HFF-Myc (cell line): ENCODE measurements at regions not wholly inside any gene's neighbourhood (a gene's known extent, or its start where the extent isn't known, plus 50 kb on each side); places are given as distances from the start of the nearest gene placed in this dataset.

Experiments
- DNase-seq: peaks from one replicate; pipeline ENCODE4 v3.0.0-alpha.2; 2011; ENCODE audit warnings: low read depth; ENCODE audit errors: extremely low read depth
- H3K4me3 ChIP-seq: replicated peaks from 2 replicates; pipeline ENCODE4 v1.5.1; 2011; ENCODE audit warnings: low read depth, mild to moderate bottlenecking, control low read depth, low read length
- TF ChIP-seq, protein P1 (sequence below): IDR thresholded peaks from 2 replicates; pipeline ENCODE4 v1.5.1; 2012; ENCODE audit warnings: mild to moderate bottlenecking, low read depth, low read length, control low read depth; ENCODE audit errors: missing control alignments

DNA sequence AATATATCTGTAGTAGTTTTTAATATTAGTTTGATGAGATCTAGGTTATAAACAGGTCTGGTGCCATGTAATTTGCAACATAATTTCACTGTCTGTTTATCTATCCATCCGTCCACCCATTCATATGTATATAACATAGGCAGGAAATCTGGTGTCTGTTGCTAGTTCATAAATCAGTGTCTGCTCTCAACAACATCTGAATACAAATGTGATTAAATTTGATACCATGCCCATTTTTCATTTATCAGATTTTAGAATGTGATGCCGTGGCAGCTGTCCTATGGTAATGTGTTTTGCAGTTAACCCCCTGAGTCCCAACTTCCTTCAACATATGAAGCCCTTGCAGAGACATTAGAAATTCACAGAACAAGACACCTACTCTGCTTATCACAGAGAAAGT, 228.4 kb downstream of the CMPK2 start:
- DNase-seq: no peak
- H3K4me3 ChIP-seq: no peak overlapping the region
- TF ChIP-seq, protein P1, sequence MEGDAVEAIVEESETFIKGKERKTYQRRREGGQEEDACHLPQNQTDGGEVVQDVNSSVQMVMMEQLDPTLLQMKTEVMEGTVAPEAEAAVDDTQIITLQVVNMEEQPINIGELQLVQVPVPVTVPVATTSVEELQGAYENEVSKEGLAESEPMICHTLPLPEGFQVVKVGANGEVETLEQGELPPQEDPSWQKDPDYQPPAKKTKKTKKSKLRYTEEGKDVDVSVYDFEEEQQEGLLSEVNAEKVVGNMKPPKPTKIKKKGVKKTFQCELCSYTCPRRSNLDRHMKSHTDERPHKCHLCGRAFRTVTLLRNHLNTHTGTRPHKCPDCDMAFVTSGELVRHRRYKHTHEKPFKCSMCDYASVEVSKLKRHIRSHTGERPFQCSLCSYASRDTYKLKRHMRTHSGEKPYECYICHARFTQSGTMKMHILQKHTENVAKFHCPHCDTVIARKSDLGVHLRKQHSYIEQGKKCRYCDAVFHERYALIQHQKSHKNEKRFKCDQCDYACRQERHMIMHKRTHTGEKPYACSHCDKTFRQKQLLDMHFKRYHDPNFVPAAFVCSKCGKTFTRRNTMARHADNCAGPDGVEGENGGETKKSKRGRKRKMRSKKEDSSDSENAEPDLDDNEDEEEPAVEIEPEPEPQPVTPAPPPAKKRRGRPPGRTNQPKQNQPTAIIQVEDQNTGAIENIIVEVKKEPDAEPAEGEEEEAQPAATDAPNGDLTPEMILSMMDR: no peak

DNA sequence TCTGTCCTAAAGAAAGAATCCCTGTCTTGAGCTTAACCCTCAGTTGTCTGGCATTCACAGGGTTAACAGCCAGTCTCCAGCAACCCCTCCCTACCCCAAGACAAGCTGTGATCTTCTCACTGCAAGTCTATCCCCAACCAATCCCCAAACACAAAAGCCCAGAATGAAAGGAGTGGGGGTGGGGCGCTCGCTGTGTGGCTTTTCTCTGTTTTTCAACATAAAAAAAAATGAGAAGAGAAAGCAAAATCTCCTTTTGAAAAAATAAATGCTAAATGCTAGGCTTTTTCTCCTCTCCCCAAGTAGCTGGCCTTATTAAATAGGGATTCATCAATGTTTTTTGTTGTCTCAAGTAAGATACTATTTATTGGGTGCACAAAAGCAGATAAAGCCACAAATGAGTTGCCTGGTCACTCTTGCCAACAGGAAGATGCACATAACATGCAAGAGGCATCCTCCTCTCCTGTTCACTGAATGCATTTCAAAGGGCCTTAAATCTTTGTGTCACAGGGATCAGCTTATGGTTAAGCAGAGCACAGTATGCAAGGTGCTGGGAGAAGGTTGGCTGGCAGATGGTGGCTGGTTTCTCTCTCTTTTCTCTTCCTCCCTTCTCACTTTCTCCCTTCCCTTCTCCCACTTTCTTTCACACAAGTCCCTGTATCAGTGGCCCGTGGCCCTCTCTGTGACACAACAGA, 225.6 kb downstream of the CMPK2 start:
- TF ChIP-seq, protein P1: no peak
- no peak overlapping the region for H3K4me3 ChIP-seq
- no peak for DNase-seq

DNA sequence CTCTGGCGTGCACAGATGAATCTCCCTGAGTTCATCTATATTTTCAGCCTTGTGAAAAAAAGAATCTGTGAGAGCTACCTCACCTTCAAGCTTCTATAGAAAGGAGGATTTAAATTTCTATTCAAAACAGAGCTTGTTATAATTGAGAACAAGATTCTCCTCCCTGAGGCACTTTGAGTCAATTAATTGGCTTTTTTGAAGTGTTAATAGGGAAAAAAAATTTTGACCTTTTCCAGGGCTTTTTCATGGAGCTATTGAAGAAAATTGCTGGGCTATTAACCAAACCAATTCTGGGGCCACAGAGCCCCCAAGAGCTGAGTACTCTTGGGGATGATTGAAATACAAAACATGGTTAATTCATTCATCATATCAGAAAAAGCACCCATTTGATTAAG, 225.1 kb downstream of the CMPK2 start:
- TF ChIP-seq, protein P1: no peak
- no peak for DNase-seq

DNA sequence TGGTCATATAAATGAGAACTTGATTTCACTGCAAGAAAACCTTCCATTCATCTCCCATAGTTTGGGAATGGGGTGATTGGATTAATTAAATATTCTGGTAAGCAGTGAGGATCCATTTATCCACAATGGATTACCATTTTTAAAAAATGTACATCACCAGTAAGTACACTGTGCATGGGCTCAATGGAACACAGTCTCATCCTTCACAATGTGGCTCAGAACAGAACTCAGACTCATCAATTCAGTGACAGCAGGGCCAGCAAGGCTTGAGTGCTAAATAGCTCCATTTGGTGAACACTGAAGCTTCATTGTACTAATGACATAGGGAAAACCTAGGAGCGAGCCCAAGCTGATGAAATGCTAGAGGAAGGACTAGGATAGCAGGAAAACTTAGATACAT, 223.8 kb downstream of the CMPK2 start:
- no peak for DNase-seq
- H3K4me3 ChIP-seq: no peak overlapping the region
- TF ChIP-seq, protein P1: no peak

More for the DNA sequence above, 225.1 kb downstream of the CMPK2 start:
- H3K4me3 ChIP-seq: no peak overlapping the region

DNA sequence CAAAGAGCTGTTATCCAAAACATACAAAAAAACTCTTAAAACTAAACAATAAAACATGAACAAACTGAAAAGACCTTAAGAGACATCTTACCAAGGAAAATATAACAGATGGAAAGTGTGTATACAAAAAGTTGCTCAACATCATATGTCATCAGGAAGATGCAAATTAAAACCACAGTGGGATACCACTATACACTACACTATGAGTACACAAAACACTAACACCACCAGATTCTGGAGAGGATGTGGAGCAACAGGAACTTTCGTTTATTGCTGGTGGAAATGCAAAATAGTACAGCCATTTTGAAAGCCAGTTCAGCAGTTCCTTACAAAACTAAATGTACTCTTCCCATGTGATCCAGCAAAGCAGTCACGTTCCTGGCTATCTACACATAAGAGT, 221.4 kb downstream of the CMPK2 start:
- no peak overlapping the region for H3K4me3 ChIP-seq
- DNase-seq: no peak

DNA sequence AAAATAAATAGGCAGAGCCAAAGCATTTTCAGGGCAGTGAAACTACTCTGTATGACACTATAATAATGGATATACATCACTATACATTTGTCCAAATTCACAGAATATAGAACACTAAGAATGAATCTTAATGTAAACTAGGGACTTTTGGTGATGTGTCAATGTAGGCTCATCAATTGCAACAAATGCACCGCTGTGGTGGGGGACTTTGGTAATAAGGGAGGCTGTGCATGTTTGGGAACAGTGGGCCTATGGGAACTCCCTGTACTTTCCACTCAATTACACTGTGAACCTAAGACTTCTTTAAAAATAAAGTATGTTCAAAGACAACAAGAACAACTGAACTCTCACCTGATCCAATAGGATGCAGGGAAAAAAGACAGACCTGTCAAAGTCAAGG, 220.7 kb downstream of the CMPK2 start:
- TF ChIP-seq, protein P1: no peak
- DNase-seq: no peak
- H3K4me3 ChIP-seq: no peak overlapping the region

More for the DNA sequence above, 221.4 kb downstream of the CMPK2 start:
- TF ChIP-seq, protein P1: no peak

DNA sequence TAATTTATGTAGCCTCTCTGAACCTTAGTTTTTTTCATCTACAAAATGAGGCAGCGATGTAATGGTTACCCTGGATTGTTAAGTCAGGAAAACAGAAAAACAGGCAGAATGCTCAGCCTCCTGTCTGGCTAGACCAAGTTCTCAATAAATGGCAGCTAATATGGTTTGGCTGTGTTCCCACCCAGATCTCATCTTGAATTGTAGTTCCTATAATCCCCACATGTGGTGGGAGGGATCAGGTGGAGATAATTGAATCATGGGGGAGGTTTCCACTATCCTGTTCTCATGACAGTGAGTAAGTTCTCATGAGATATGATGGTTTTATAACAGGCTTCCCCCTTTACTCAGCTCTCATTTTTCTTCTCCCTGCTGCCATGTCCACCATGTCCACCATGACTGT, 220.0 kb downstream of the CMPK2 start:
- TF ChIP-seq, protein P1: no peak
- no peak for DNase-seq
- no peak overlapping the region for H3K4me3 ChIP-seq
